NCI-H1694 (cell line): ENCODE measurements at regions not wholly inside any gene's neighbourhood (a gene's known extent, or its start where the extent isn't known, plus 50 kb on each side); places are given as distances from the start of the nearest gene placed in this dataset.

Source experiments
- DNase-seq: peaks from one replicate; lab custom pipeline; 2025; lab: John Stamatoyannopoulos, UW

- no peak for DNase-seq
Measured at GRCh38 chr14:66365388-66365787, 120.8 kb upstream of the CCDC196 start.

GRCh38 chr14:66369157-66369697, 116.9 kb upstream of the CCDC196 start:
- no peak for DNase-seq

GRCh38 chr14:66371776-66372175, 114.4 kb upstream of the CCDC196 start:
- DNase-seq: no peak

GRCh38 chr14:66375046-66375964, 110.9 kb upstream of the CCDC196 start:
- DNase-seq: no peak

GRCh38 chr14:66377574-66377973, 108.6 kb upstream of the CCDC196 start:
- peak; percentile 74 for DNase-seq

GRCh38 chr14:66378712-66379505, 107.3 kb upstream of the CCDC196 start:
- DNase-seq: no peak

- no peak for DNase-seq
Measured at GRCh38 chr14:66380143-66380542, 106.0 kb upstream of the CCDC196 start.

- DNase-seq: no peak
Measured at GRCh38 chr14:66381755-66382154, 104.4 kb upstream of the CCDC196 start.

- DNase-seq: no peak
Measured at GRCh38 chr14:66383257-66383656, 102.9 kb upstream of the CCDC196 start.

GRCh38 chr14:66383771-66384170, 102.4 kb upstream of the CCDC196 start:
- DNase-seq: no peak

GRCh38 chr14:66388516-66388915, 97.7 kb upstream of the CCDC196 start:
- DNase-seq: no peak

- no peak for DNase-seq
Measured at GRCh38 chr14:66389481-66389880, 96.7 kb upstream of the CCDC196 start.

GRCh38 chr14:66395300-66395699, 90.9 kb upstream of the CCDC196 start:
- DNase-seq: peak; percentile 18

GRCh38 chr14:66396164-66396563, 90.0 kb upstream of the CCDC196 start:
- no peak for DNase-seq

- DNase-seq: no peak
Measured at GRCh38 chr14:66398437-66398836, 87.7 kb upstream of the CCDC196 start.

- peak; percentile 85 for DNase-seq
Measured at GRCh38 chr14:66401449-66402095, 84.6 kb upstream of the CCDC196 start.

- DNase-seq: no peak
Measured at GRCh38 chr14:66403183-66403582, 83.0 kb upstream of the CCDC196 start.

GRCh38 chr14:66404051-66404545, 82.1 kb upstream of the CCDC196 start:
- DNase-seq: no peak

- no peak for DNase-seq
Measured at GRCh38 chr14:66405158-66405557, 81.0 kb upstream of the CCDC196 start.

- DNase-seq: no peak
Measured at GRCh38 chr14:66413901-66414300, 72.3 kb upstream of the CCDC196 start.

GRCh38 chr14:66414511-66414910, 71.7 kb upstream of the CCDC196 start:
- DNase-seq: no peak
